Vagina (tissue), 2 donors: ENCODE measurements at regions not wholly inside any gene's neighbourhood (a gene's known extent, or its start where the extent isn't known, plus 50 kb on each side); places are given as distances from the start of the nearest gene placed in this dataset.

Experiments used
- DNase-seq, 2 donors: peaks; one replicate each; pipeline ENCODE4 v3.0.0-alpha.2; 2017; ENCODE audit errors: extremely low spot score in 2 of 2
- H3K27ac ChIP-seq: fragments of 200-600 bp; sonication (generic); one replicate; pipeline ENCODE4 v1.5.1; 2019
- H3K27me3 ChIP-seq: fragments of 200-600 bp; sonication (generic); one replicate; pipeline ENCODE4 v1.5.1; 2019
- H3K36me3 ChIP-seq, 2 donors: fragments of 200-600 bp; sonication (generic); one replicate each; pipeline ENCODE4 v1.5.1; 2017 to 2019
- H3K4me1 ChIP-seq: fragments of 200-600 bp; sonication (generic); one replicate; pipeline ENCODE4 v1.5.1; 2019
- H3K4me3 ChIP-seq, 2 donors: fragments of 200-600 bp; sonication (generic); 1 replicate in 1 of 2; 2 replicates in 1 of 2; pipeline ENCODE4 v1.5.1; 2016 to 2019
- H3K9me3 ChIP-seq: fragments of 200-600 bp; sonication (generic); one replicate; pipeline ENCODE4 v1.5.1; 2019
- POLR2A ChIP-seq, 2 donors: fragments of 450-650 bp; IDR thresholded peaks; one replicate each; pipeline ENCODE4 v1.6.1; 2017; ENCODE audit warnings: antibody characterized with exemption in 2 of 2, mild to moderate bottlenecking in 2 of 2, moderate library complexity in 2 of 2
- POLR2AphosphoS5 ChIP-seq, 2 donors: sonication (generic); formaldehyde crosslinking; IDR thresholded peaks; one replicate each; pipeline ENCODE4 v1.9.0; 2017; ENCODE audit warnings: antibody characterized with exemption in 2 of 2, mild to moderate bottlenecking in 2 of 2, low read depth in 1 of 2; ENCODE audit not compliant: insufficient read depth in 1 of 2
- intact Hi-C: fragments of 100-400 bp; cut with DNase I; formaldehyde crosslinking; loops from one replicate; pipeline ENCODE4 v1.15.1; 2023
- TF ChIP-seq, protein P1 (sequence below), 3 experiments: fragments of 450-650 bp in 2 of 3; fragments of 200-600 bp in 1 of 3; sonication (generic) in 1 of 3; IDR thresholded peaks; one replicate each; pipeline ENCODE4 v1.5.1; 2017 to 2019; ENCODE audit warnings: antibody characterized with exemption in 3 of 3, mild to moderate bottlenecking in 2 of 3, moderate library complexity in 2 of 3

DNA sequence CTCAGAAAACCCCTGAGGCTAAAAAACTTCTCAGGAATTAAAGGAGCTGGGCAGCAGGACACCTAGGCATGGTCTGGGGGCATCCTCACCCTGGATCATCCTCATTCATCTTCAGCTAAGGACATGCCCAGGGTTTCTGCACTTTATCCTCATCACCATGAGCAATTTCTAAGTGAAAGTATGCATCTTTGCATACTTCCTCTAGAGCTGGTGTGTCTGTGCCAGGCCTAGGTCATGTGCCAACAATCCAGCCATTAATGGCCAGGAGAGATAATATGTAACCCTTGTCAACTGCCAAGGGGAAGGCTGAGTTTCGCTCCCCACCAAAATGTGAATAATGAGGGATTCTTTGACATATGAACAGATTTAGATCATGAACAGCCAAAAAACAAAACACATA lies 160.5 kb downstream of the KITLG start:
- Histone ChIP-seq H3K27ac (peak overlapping the region; percentile 20), H3K36me3 (no peaks in the 10 kb centered on the region), H3K9me3 (no peaks in the 10 kb centered on the region), H3K4me1 (no peaks in the 10 kb centered on the region), H3K27me3 (no peaks in the 10 kb centered on the region), H3K4me3 (no peak overlapping the region)
- intact Hi-C loops = no loop called here
- DNase-seq = no peak
- TF ChIP-seq POLR2A (IDR thresholded peaks at IDR 0.05) (no peak), POLR2AphosphoS5 (IDR thresholded peaks at IDR 0.05; ENCODE audit: insufficient read depth in 1 of 2, low read depth in 1 of 2) (no peak)
- TF ChIP-seq, protein P1, sequence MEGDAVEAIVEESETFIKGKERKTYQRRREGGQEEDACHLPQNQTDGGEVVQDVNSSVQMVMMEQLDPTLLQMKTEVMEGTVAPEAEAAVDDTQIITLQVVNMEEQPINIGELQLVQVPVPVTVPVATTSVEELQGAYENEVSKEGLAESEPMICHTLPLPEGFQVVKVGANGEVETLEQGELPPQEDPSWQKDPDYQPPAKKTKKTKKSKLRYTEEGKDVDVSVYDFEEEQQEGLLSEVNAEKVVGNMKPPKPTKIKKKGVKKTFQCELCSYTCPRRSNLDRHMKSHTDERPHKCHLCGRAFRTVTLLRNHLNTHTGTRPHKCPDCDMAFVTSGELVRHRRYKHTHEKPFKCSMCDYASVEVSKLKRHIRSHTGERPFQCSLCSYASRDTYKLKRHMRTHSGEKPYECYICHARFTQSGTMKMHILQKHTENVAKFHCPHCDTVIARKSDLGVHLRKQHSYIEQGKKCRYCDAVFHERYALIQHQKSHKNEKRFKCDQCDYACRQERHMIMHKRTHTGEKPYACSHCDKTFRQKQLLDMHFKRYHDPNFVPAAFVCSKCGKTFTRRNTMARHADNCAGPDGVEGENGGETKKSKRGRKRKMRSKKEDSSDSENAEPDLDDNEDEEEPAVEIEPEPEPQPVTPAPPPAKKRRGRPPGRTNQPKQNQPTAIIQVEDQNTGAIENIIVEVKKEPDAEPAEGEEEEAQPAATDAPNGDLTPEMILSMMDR (IDR thresholded peaks at IDR 0.05) = no peak

DNA sequence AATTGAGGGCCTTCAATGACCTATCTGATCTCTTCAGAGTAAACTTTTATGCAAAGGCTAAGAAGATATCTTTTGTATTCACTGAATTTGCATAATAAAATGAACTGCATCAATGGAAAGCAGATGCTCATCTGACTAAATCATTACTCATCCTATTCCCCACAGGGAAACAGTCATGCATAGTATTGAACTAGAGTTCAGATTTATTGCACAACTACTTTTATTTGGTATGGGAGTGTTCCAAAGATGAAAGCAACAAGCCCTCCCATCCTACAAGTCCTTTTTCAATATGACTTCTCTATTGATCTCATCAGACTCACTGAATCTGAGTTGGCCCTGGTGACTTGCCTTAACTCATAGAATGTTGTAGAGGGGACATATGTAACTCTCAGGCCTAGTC lies 159.8 kb downstream of the KITLG start:
- no peak overlapping the region for H3K4me3 ChIP-seq
- intact Hi-C loops = no loop called here
- peak overlapping the region; percentile 20 for H3K27ac ChIP-seq
- no peaks in the 10 kb centered on the region for H3K27me3 ChIP-seq
- peak in 1 of 2 donors; percentile 86 for TF ChIP-seq POLR2AphosphoS5 (IDR thresholded peaks at IDR 0.05; ENCODE audit: insufficient read depth in 1 of 2, low read depth in 1 of 2)
- TF ChIP-seq, protein P1 (IDR thresholded peaks at IDR 0.05) = no peak
- TF ChIP-seq POLR2A (IDR thresholded peaks at IDR 0.05) = no peak
- H3K4me1 ChIP-seq = no peaks in the 10 kb centered on the region
- DNase-seq = no peak
- no peaks in the 10 kb centered on the region for H3K9me3 ChIP-seq
- H3K36me3 ChIP-seq = no peaks in the 10 kb centered on the region

DNA sequence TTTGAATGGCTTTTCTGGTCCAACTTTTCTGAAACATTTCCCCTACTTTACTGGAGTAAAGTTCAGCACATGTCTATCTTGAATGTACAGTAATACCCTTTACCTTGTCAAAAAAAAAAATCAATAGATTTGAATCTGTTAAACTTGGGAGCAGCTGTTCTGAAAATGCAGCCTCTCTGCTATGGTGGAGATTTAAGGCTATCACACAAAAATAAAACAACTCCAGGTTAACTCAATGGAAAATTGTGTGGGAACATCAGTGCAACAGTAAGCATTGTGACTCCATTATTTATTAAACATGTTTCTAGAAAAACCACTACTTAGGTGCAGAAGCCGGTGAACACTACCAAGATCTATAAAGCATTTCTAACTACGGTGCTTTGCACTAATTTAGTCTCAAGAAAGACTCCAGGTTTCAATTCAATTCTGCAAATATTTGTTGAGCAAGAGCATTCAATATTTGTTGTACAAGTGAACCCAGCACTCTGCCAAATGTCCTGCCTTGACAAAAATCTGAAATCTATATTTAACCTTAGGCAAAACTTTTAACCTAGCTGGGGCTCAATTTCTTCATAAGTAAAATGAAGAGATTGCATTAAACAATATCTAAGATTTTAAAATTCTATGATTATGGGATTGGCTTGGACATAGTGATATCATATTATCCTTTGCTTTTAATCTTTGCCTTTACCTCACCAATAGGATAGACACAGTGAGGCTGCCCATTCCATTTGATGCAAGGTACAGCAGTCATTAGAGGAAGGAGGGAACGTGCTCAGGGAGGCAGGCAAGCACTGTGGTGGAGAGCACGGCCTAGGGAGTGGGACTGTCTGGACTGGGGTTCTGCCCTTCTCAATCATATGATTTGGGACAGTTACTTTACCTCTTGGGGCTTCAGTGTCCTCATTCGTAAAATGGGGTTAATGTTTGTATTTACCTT lies 155.2 kb downstream of the KITLG start:
- no peaks in the 10 kb centered on the region for H3K36me3 ChIP-seq
- intact Hi-C loops = no loop called here
- H3K4me3 ChIP-seq = no peak overlapping the region
- no peaks in the 10 kb centered on the region for H3K9me3 ChIP-seq
- no peak for TF ChIP-seq POLR2AphosphoS5 (IDR thresholded peaks at IDR 0.05; ENCODE audit: insufficient read depth in 1 of 2, low read depth in 1 of 2)
- TF ChIP-seq POLR2A (IDR thresholded peaks at IDR 0.05) = no peak
- TF ChIP-seq, protein P1 (IDR thresholded peaks at IDR 0.05) = no peak
- no peak for DNase-seq
- no peak overlapping the region for H3K27ac ChIP-seq
- no peaks in the 10 kb centered on the region for H3K27me3 ChIP-seq
- H3K4me1 ChIP-seq = no peaks in the 10 kb centered on the region

DNA sequence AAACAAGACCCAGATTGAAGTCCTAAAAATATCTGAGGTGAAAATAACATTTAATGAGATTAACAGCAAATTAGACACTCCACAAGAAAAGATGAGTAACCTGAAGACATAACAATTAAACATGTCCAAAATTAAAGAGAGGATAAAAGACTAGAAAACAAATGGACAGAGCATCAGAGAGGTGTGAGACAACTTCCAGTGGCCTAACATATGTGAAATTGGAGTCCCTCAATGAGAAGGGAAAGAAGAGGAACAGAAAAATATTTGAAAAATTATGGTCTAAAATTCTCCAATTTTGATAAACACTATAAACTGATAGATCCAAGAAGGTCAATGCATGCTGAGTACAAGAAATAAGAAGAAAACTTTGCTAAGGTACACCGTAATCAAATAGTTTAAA lies 151.9 kb downstream of the KITLG start:
- intact Hi-C loops = no loop called here
- no peaks in the 10 kb centered on the region for H3K36me3 ChIP-seq
- DNase-seq = no peak

More for the DNA sequence above, 151.9 kb downstream of the KITLG start:
- Histone ChIP-seq H3K27me3 (no peaks in the 10 kb centered on the region), H3K9me3 (no peaks in the 10 kb centered on the region), H3K27ac (no peak overlapping the region), H3K4me1 (peaks cover 19% of the 10 kb centered on the region), H3K4me3 (no peak overlapping the region)
- no peak for TF ChIP-seq POLR2AphosphoS5 (IDR thresholded peaks at IDR 0.05; ENCODE audit: insufficient read depth in 1 of 2, low read depth in 1 of 2)
- TF ChIP-seq, protein P1 (IDR thresholded peaks at IDR 0.05) = no peak
- TF ChIP-seq POLR2A (IDR thresholded peaks at IDR 0.05) = no peak
